ENCODE measurements at regions not wholly inside any gene's neighbourhood (a gene's known extent, or its start where the extent isn't known, plus 50 kb on each side); places are given as distances from the start of the nearest gene placed in this dataset.

DNA sequence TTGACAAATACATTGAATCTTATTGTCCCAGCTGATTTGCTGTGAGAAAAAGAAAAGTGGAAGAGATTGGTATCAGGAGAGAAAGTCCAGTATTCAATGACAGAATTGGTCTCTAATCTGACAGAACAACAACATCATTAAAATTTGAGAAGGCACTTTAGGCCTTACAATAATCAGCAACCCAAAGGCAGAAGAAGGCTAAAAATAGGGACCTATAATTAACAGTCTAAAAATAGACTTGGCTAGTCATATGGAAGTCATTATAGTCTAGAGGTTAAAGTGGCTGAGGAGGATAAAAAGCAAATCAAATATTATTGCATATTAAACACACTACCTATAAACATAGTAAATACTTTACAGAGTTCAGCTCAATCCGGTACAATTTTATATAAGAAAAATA lies 393.6 kb upstream of the JAG1 start:
- H3K27me3 Mint-ChIP-seq (ENCODE audit: low read depth), result no peaks in the 10 kb centered on the region
- H3K4me1 Mint-ChIP-seq (ENCODE audit: low read depth), result no peaks in the 10 kb centered on the region
- no peaks in the 10 kb centered on the region for H3K36me3 Mint-ChIP-seq (ENCODE audit: low read depth)
- intact Hi-C loops (cut with micrococcal nuclease), result no loop called here
- H3K4me3 Mint-ChIP-seq, result no peak overlapping the region
- DNase-seq, result no peak
- CTCF ChIA-PET, result no interaction called here
- peaks cover 7% of the 10 kb centered on the region for H3K9me3 Mint-ChIP-seq
- H3K27ac Mint-ChIP-seq, result no peak overlapping the region

DNA sequence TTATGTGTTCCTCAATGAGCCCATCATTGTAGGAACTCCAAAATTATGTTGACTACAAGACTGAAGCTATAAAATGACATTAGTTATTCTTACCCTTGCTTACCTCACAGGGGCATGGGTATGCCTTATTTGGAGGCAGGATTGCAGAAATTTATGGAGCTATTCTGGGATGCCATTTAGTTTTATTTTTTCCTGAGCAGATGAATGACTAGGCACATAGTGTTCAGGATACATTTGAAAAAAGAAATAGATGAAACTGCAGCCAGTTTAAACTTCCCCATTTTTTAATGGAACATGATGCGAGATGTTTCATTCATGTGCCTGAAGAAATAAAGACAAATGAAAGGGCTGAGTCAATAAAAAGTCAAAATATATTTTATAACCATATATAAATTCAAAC lies 399.2 kb upstream of the JAG1 start:
- intact Hi-C loops (cut with micrococcal nuclease), result no loop called here
- H3K27me3 Mint-ChIP-seq (ENCODE audit: low read depth), result no peaks in the 10 kb centered on the region
- CTCF ChIA-PET, result no interaction called here
- H3K27ac Mint-ChIP-seq, result no peak overlapping the region
- H3K9me3 Mint-ChIP-seq, result peaks cover 8% of the 10 kb centered on the region
- no peak for DNase-seq
- H3K4me1 Mint-ChIP-seq (ENCODE audit: low read depth), result no peaks in the 10 kb centered on the region
- H3K4me3 Mint-ChIP-seq, result no peak overlapping the region
- H3K36me3 Mint-ChIP-seq (ENCODE audit: low read depth), result no peaks in the 10 kb centered on the region

DNA sequence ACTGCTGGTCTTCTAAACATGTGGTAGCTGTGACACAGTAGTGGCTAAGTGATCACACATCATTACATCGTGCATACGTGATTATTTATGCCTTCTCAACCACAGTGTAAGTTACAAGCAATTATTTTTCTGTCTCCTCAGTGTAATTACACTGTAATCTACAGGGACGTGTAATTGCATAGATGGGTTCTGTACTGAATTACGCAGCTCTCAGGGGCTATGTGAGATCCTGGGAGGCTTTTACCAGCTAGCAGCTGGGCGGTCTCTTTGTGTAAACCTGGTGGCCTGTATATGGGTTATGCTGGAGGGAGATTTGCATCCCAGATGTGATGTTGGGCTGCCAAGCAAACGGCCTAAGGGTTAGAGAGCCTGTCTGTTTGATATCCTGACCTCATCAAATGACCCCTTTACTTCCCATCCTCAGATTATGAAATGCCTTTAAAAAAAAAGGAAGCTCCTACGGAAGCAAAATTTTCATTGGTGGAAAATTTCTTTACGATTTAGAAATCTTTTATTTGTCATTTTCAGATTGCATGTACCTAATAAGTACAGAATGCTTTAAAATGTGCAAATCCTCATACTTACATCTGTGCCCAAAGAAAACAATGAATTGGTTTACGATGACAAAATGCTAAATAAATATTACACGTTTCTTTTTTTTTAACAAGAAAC lies 402.8 kb upstream of the JAG1 start:
- H3K27ac Mint-ChIP-seq, result no peak overlapping the region
- no peak overlapping the region for H3K4me3 Mint-ChIP-seq
- no peaks in the 10 kb centered on the region for H3K4me1 Mint-ChIP-seq (ENCODE audit: low read depth)
- no peaks in the 10 kb centered on the region for H3K36me3 Mint-ChIP-seq (ENCODE audit: low read depth)
- CTCF ChIA-PET, result no interaction called here
- intact Hi-C loops (cut with micrococcal nuclease), result no loop called here
- no peak for DNase-seq
- H3K27me3 Mint-ChIP-seq (ENCODE audit: low read depth), result no peaks in the 10 kb centered on the region
- peaks cover 8% of the 10 kb centered on the region for H3K9me3 Mint-ChIP-seq

DNA sequence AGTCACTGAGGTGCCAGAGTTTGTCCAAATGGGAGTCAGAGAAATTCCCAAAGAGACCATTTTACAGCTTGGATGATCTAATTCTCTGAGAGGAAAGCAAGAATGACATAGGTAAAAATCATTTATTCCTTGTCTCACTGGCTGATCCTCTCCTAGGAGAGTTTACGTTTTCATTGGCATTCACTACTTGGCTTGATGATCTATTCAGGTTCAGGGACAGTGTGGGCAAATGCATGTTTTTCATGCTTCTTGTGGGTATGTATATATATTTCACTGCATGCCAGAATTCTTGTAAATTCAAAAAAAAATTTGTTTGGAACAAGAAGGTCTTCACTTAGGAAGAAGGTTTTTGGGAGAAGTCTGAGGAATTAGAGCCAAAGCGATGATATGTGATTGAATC lies 403.4 kb upstream of the JAG1 start:
- CTCF ChIA-PET, result interaction anchor here (0.7 kb wide), 2 partner anchors 428 to 742 kb away, joined by 3 read pairs; no protein-coding TSS in a partner anchor
- DNase-seq, result no peak
- Mint-ChIP-seq H3K9me3 (peaks cover 2% of the 10 kb centered on the region), H3K27me3 (ENCODE audit: low read depth) (no peaks in the 10 kb centered on the region), H3K36me3 (ENCODE audit: low read depth) (no peaks in the 10 kb centered on the region), H3K4me3 (no peak overlapping the region), H3K4me1 (ENCODE audit: low read depth) (no peaks in the 10 kb centered on the region), H3K27ac (no peak overlapping the region)
- intact Hi-C loops (cut with micrococcal nuclease), result no loop called here

DNA sequence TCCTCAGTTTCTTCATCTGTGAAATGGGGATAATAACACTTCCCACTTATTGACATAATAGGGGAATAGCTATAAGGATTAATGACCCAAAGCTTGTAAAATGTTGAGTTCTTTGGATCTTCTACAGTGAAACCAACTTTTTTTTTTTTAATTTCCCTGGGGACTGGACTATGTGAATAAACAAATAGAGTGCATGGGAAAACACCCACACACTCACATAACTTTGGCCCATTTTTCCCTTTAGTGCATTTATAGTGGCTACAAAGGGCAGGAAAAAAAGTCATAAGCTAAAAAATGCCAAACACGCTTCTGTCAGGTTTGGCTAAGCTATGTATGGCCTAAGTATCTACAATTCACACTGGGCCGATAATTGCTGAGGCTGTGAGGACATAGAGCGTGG lies 406.2 kb upstream of the JAG1 start:
- Mint-ChIP-seq H3K36me3 (ENCODE audit: low read depth) (no peaks in the 10 kb centered on the region), H3K4me1 (ENCODE audit: low read depth) (no peaks in the 10 kb centered on the region), H3K4me3 (no peak overlapping the region), H3K9me3 (no peaks in the 10 kb centered on the region), H3K27ac (no peak overlapping the region), H3K27me3 (ENCODE audit: low read depth) (no peaks in the 10 kb centered on the region)
- DNase-seq, result no peak
- CTCF ChIA-PET, result no interaction called here
- intact Hi-C loops (cut with micrococcal nuclease), result no loop called here

DNA sequence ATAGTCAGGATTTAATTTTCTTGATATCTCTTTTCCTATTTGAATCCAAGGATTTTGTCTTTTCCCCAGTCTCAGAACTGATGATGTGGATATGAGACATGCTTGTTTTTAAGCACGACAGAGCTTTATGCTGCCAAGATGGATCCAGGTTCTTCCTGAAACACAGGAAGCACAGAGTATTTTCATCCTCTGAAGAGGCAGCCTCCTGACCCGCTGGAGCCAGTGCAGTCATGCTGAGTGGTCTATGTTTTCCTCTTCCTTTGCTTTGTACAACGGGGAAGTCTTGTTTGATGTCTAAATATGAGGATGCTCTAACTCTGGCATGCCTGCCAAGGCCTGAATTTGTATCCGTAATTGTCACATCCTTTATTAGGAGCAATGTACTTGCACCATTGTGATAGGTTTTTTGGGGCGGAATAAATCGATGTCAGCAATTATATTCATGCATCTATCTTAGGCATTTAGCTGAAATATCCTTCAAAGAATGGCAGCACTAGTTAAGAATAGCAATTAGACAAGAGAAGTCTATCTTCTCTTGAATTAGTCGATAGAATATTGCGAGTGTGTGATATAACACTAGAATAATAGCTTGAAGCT lies 407.1 kb upstream of the JAG1 start:
- Mint-ChIP-seq H3K27ac (no peak overlapping the region), H3K4me3 (no peak overlapping the region), H3K4me1 (ENCODE audit: low read depth) (no peaks in the 10 kb centered on the region), H3K9me3 (no peaks in the 10 kb centered on the region), H3K27me3 (ENCODE audit: low read depth) (no peaks in the 10 kb centered on the region), H3K36me3 (ENCODE audit: low read depth) (no peaks in the 10 kb centered on the region)
- DNase-seq, result no peak
- intact Hi-C loops (cut with micrococcal nuclease), result no loop called here
- CTCF ChIA-PET, result no interaction called here

DNA sequence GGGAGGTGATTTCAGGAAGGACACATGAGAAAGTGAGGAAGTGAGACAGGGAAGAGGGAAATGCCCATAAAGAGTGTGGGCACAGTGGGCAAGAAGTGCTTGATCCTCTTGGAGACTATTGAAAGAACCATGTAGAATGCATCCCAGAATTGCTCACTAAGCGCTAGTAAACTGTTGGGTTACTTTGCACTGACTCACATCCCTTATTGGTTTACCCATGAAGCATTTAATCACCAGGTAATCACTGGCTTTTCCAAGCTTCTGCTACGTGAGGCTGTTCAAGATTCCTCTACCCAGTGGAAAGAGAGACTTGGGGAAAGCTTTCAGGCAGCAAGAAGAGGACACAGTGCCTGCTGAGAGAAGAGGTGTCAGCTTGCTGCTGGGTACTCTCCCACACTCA lies 410.0 kb upstream of the JAG1 start:
- intact Hi-C loops (cut with micrococcal nuclease), result no loop called here

DNA sequence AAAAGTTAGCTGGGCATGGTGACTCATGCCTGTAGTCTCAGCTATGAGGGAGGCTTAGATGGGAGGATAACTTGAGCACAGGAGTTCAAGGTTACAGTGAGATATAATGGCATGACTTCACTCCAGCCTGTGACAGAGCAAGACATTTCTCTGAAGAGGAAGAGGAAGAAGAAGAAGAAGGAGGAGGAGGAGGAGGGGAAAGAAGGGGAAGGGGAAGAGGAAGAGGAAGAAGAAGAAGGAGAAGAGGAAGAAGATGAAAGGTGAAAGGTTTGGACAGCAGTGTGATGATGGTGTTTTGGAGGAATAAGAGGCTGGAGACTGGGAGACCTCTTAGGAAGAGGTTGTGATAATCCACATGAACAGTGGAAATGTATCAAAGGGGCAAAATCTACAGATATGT lies 410.7 kb upstream of the JAG1 start:
- CTCF ChIA-PET, result no interaction called here
- DNase-seq, result no peak
- H3K4me3 Mint-ChIP-seq, result no peak overlapping the region
- intact Hi-C loops (cut with micrococcal nuclease), result no loop called here
- H3K4me1 Mint-ChIP-seq (ENCODE audit: low read depth), result no peaks in the 10 kb centered on the region
- H3K27me3 Mint-ChIP-seq (ENCODE audit: low read depth), result no peaks in the 10 kb centered on the region
- no peaks in the 10 kb centered on the region for H3K36me3 Mint-ChIP-seq (ENCODE audit: low read depth)
- H3K27ac Mint-ChIP-seq, result no peak overlapping the region
- peaks cover 1% of the 10 kb centered on the region for H3K9me3 Mint-ChIP-seq

More for the DNA sequence above, 410.0 kb upstream of the JAG1 start:
- Mint-ChIP-seq H3K27ac (no peak overlapping the region), H3K9me3 (peaks cover 1% of the 10 kb centered on the region), H3K4me1 (ENCODE audit: low read depth) (no peaks in the 10 kb centered on the region), H3K27me3 (ENCODE audit: low read depth) (no peaks in the 10 kb centered on the region), H3K4me3 (no peak overlapping the region), H3K36me3 (ENCODE audit: low read depth) (no peaks in the 10 kb centered on the region)
- CTCF ChIA-PET, result no interaction called here
- no peak for DNase-seq

DNA sequence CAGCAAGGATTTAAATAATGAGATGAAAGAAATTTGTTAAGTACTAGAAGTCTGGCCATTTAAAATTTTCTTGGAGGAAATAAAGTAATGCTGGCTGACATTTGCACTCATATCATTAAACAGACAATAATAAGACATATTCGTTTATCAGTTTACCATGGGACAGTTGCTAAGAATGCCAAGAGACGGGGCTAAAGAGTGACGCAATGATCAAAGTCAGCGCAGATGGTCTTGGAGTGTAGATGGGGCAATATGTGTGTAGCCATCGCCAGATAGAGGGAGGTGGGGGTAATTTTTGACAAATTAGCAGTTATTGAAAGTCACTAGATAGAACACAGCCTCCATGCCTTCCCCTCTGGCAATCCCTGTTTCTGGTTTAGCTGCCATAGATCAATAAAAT lies 413.2 kb upstream of the JAG1 start:
- Mint-ChIP-seq H3K4me3 (no peak overlapping the region), H3K4me1 (ENCODE audit: low read depth) (no peaks in the 10 kb centered on the region), H3K27me3 (ENCODE audit: low read depth) (no peaks in the 10 kb centered on the region), H3K9me3 (peaks cover 1% of the 10 kb centered on the region), H3K27ac (no peak overlapping the region), H3K36me3 (ENCODE audit: low read depth) (no peaks in the 10 kb centered on the region)
- DNase-seq, result no peak
- intact Hi-C loops (cut with micrococcal nuclease), result no loop called here
- CTCF ChIA-PET, result no interaction called here

DNA sequence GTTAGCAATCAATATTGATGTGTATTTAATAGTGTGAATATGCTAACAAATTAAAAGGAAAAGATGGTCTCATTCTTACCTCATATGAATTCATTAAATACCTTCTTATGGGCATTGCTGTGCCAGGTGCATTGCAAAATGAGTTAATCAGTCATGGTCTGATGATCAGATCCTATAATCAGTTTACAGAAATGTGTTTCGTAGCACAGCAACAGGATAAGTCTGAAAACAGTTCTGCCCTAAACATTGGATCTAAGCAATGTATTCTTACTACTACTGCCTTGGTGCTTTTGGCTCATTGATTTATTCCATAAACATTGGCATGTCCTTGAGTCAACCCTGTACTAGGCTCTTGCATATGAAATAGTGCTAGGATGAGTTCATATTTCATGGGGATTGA lies 417.0 kb upstream of the JAG1 start:
- Mint-ChIP-seq H3K27ac (no peak overlapping the region), H3K4me1 (ENCODE audit: low read depth) (no peaks in the 10 kb centered on the region), H3K27me3 (ENCODE audit: low read depth) (no peaks in the 10 kb centered on the region), H3K36me3 (ENCODE audit: low read depth) (no peaks in the 10 kb centered on the region), H3K4me3 (no peak overlapping the region), H3K9me3 (peaks cover 1% of the 10 kb centered on the region)
- DNase-seq, result no peak
- CTCF ChIA-PET, result no interaction called here
- intact Hi-C loops (cut with micrococcal nuclease), result no loop called here

DNA sequence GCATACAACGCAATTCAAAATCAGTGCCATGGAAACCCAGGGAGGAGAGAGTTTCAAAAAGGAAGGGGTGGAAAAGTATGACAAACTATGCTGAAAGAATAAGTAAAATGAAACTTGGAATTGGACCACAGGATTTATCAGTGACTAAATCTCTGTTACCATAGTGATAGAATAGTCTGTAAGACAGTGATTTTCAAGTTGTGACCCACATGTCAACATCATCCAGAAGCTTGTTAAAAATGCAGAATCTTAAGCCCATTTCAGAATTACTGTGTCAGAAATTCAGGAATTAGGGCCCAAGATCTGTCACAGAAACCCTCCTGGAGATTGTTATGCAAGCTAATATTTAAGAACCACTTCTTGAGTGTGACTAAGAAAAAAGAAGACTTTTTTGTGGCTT lies 417.7 kb upstream of the JAG1 start:
- Mint-ChIP-seq H3K27me3 (ENCODE audit: low read depth) (no peaks in the 10 kb centered on the region), H3K27ac (no peak overlapping the region), H3K36me3 (ENCODE audit: low read depth) (no peaks in the 10 kb centered on the region), H3K9me3 (peaks cover 5% of the 10 kb centered on the region), H3K4me1 (ENCODE audit: low read depth) (no peaks in the 10 kb centered on the region), H3K4me3 (no peak overlapping the region)
- CTCF ChIA-PET, result no interaction called here
- intact Hi-C loops (cut with micrococcal nuclease), result no loop called here
- DNase-seq, result no peak

DNA sequence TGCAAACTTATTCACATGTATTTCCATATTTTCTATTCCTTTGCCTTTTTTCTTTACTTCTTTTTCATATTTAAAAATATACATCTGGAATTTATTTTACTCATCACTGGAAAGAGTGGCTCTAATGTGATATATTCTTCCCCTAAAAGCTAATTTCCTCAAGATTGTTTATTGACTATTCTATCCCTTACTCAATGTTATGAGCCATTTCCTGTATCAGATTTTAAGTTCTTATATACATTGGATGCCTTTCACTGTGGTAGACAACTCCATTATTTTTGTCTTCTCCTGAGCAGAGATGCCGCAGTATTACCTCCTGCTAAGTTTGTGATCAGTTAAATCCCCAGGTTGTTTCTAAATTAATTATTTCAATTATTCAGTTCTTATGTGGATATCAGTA lies 418.4 kb upstream of the JAG1 start:
- H3K36me3 Mint-ChIP-seq (ENCODE audit: low read depth), result no peaks in the 10 kb centered on the region
- no peaks in the 10 kb centered on the region for H3K4me1 Mint-ChIP-seq (ENCODE audit: low read depth)
- H3K27ac Mint-ChIP-seq, result no peak overlapping the region
- H3K4me3 Mint-ChIP-seq, result no peak overlapping the region
- no peak for DNase-seq
- intact Hi-C loops (cut with micrococcal nuclease), result no loop called here
- peaks cover 5% of the 10 kb centered on the region for H3K9me3 Mint-ChIP-seq
- no peaks in the 10 kb centered on the region for H3K27me3 Mint-ChIP-seq (ENCODE audit: low read depth)
- CTCF ChIA-PET, result interaction anchor here (0.7 kb wide), 1 partner anchor 997 kb away, joined by 3 read pairs; no protein-coding TSS in a partner anchor

DNA sequence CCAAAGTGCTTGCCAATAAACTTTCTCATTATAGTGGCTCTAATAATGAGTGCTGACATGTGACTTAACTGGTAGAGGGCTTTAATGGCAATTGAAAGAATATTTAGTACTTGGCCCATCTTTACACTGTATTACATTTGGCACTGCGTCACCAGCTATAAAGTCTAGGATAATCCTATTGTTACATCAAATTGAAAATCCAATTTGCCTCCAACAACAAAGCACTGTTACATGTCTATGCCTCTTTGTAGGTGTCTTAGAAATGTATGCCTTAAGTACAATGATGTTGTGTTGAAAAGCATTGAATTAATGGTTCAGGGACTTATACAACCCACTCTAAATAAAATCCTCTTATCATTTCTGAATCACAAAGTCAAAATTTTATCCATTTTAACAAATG lies 420.4 kb upstream of the JAG1 start:
- H3K36me3 Mint-ChIP-seq (ENCODE audit: low read depth), result no peaks in the 10 kb centered on the region
- CTCF ChIA-PET, result no interaction called here
- no peak overlapping the region for H3K4me3 Mint-ChIP-seq
- no peaks in the 10 kb centered on the region for H3K27me3 Mint-ChIP-seq (ENCODE audit: low read depth)
- intact Hi-C loops (cut with micrococcal nuclease), result no loop called here
- no peak overlapping the region for H3K27ac Mint-ChIP-seq
- no peaks in the 10 kb centered on the region for H3K4me1 Mint-ChIP-seq (ENCODE audit: low read depth)
- DNase-seq, result no peak
- peaks cover 5% of the 10 kb centered on the region for H3K9me3 Mint-ChIP-seq

Data from activated naive CD4-positive, alpha-beta T cell treated with anti-CD3 and anti-CD28 coated beads for 36 hours (primary cell).